Fibroblast of lung (primary cell): ENCODE measurements at regions not wholly inside any gene's neighbourhood (a gene's known extent, or its start where the extent isn't known, plus 50 kb on each side); places are given as distances from the start of the nearest gene placed in this dataset.

Experiments
- DNase-seq, 2 donors: peaks; one replicate each; pipeline versions ENCODE4 v3.0.0 to v3.0.0-alpha.2; 2010; ENCODE audit warnings: low read depth in 2 of 2
- H2AFZ ChIP-seq: 2 replicates; pipeline ENCODE4 v1.5.1; 2012; ENCODE audit warnings: low read length, control low read depth, inconsistent platforms
- H3K27ac ChIP-seq: 2 replicates; pipeline ENCODE4 v1.5.1; 2011; ENCODE audit warnings: low read length, control low read depth; ENCODE audit not compliant: insufficient read depth
- H3K27me3 ChIP-seq: 2 replicates; pipeline ENCODE4 v1.5.1; 2011; ENCODE audit warnings: mild to moderate bottlenecking, low read length; ENCODE audit not compliant: control insufficient read depth, insufficient read depth
- H3K36me3 ChIP-seq: 2 replicates; pipeline ENCODE4 v1.5.1; 2011; ENCODE audit warnings: low read length; ENCODE audit not compliant: control insufficient read depth, insufficient read depth
- H3K4me1 ChIP-seq: 2 replicates; pipeline ENCODE4 v1.5.1; 2011; ENCODE audit warnings: low read length; ENCODE audit not compliant: control insufficient read depth, insufficient read depth; ENCODE audit errors: extremely low read depth
- H3K4me2 ChIP-seq: 2 replicates; pipeline ENCODE4 v1.5.1; 2011; ENCODE audit warnings: low read length, control low read depth; ENCODE audit not compliant: insufficient read depth; ENCODE audit errors: extremely low read depth
- H3K4me3 ChIP-seq, 4 experiments: fragments of 200-600 bp in 1 of 4; sonication (generic) in 1 of 4; replicated peaks in 1 of 4; 2 replicates each; pipeline ENCODE4 v1.5.1; 2011 to 2016; ENCODE audit warnings: low read length in 4 of 4, low read depth in 3 of 4, mild to moderate bottlenecking in 3 of 4, control low read depth in 2 of 4, inconsistent platforms in 1 of 4, mixed read lengths in 1 of 4; ENCODE audit not compliant: insufficient read depth in 1 of 4; ENCODE audit errors: control extremely low read depth in 1 of 4
- H3K79me2 ChIP-seq: 2 replicates; pipeline ENCODE4 v1.5.1; 2012; ENCODE audit warnings: mild to moderate bottlenecking, low read length, inconsistent platforms; ENCODE audit not compliant: control insufficient read depth, insufficient read depth
- H3K9ac ChIP-seq: 2 replicates; pipeline ENCODE4 v1.5.1; 2011; ENCODE audit warnings: mild to moderate bottlenecking, low read length, control low read depth; ENCODE audit not compliant: insufficient read depth
- H3K9me3 ChIP-seq: 2 replicates; pipeline ENCODE4 v1.5.1; 2012; ENCODE audit warnings: low read depth, low read length; ENCODE audit not compliant: control insufficient read depth, insufficient read depth
- H4K20me1 ChIP-seq: 2 replicates; pipeline ENCODE4 v1.5.1; 2011; ENCODE audit warnings: low read length; ENCODE audit not compliant: control insufficient read depth, insufficient read depth; ENCODE audit errors: extremely low read depth
- EZH2 ChIP-seq: IDR thresholded peaks from 2 replicates; pipeline ENCODE4 v1.5.1; 2012; ENCODE audit warnings: low read length, control low read depth, mild to moderate bottlenecking; ENCODE audit errors: missing control alignments
- TF ChIP-seq, protein P1 (sequence below), 2 donors: IDR thresholded peaks in 1 of 2; conservative IDR thresholded peaks in 1 of 2; 1 replicate in 1 of 2; 2 replicates in 1 of 2; pipeline ENCODE4 v1.5.1; 2011 to 2012; ENCODE audit warnings: low read length in 2 of 2, control low read depth in 1 of 2, inconsistent platforms in 1 of 2, low read depth in 1 of 2, mild to moderate bottlenecking in 1 of 2

DNA sequence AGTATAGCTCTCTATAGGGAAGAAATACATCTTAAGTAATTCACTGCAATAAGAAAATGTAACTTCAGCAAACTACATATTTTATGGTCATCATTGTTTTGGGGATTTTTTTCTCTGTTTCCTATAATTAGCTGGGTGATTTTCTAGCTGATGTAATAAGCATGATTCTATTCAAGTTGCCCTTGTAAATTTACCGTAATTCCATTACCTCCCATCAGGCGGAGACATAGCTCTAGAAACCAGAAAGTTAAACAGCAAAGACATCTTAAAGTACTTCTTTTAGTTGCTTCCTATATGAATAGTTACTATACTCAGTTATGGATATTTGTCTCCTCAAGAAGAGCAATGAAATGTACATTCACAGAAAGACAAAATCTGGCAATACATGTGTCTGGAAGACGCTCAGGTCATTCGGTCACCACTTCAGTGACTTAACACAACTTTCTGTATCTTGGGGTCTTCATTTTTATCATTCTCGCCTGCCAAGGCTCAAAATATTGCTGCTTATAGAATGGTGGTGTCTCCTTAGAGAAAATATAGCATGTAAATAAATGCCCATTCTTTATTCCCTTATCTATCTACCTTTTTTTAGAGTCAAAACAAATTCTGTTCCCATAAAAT, 239.9 kb upstream of the ZC3H12C start:
- H4K20me1 ChIP-seq = no peaks in the 10 kb centered on the region
- TF ChIP-seq, protein P1, sequence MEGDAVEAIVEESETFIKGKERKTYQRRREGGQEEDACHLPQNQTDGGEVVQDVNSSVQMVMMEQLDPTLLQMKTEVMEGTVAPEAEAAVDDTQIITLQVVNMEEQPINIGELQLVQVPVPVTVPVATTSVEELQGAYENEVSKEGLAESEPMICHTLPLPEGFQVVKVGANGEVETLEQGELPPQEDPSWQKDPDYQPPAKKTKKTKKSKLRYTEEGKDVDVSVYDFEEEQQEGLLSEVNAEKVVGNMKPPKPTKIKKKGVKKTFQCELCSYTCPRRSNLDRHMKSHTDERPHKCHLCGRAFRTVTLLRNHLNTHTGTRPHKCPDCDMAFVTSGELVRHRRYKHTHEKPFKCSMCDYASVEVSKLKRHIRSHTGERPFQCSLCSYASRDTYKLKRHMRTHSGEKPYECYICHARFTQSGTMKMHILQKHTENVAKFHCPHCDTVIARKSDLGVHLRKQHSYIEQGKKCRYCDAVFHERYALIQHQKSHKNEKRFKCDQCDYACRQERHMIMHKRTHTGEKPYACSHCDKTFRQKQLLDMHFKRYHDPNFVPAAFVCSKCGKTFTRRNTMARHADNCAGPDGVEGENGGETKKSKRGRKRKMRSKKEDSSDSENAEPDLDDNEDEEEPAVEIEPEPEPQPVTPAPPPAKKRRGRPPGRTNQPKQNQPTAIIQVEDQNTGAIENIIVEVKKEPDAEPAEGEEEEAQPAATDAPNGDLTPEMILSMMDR (conservative IDR thresholded peaks at IDR 0.05 in 1 of 2, IDR thresholded peaks at IDR 0.05 in 1 of 2; ENCODE audit: low read depth in 1 of 2, low read length in 2 of 2) = peak; percentile 58 to 85
- no peak for TF ChIP-seq EZH2
- peak; percentile 73 to 91 for DNase-seq
- H2AFZ ChIP-seq = no peak overlapping the region
- no peaks in the 10 kb centered on the region for H3K4me1 ChIP-seq
- no peaks in the 10 kb centered on the region for H3K36me3 ChIP-seq
- H3K27ac ChIP-seq = no peak overlapping the region
- no peak overlapping the region for H3K9ac ChIP-seq
- H3K27me3 ChIP-seq = no peaks in the 10 kb centered on the region
- no peak overlapping the region for H3K4me3 ChIP-seq
- H3K4me2 ChIP-seq = no peak overlapping the region
- H3K79me2 ChIP-seq = no peaks in the 10 kb centered on the region
- no peaks in the 10 kb centered on the region for H3K9me3 ChIP-seq

DNA sequence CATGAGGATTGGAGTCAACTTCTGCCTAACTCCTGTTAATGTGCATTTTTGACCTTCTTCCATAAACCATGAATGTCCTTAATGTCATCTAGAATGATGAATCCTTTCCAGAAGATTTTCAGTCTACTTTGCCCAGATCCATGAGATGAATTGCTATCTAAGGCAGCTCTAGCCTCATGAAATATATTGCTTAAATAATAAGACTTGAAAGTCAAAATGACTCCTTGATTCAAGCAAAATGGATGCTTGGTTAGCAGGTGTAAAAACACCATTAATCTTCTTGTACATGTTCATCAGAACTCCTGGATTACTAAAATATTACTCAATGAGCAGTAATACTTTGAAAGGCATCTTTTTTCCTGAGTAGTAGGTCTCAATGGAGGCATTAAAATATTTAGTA, 238.5 kb upstream of the ZC3H12C start:
- H3K36me3 ChIP-seq = no peaks in the 10 kb centered on the region
- no peaks in the 10 kb centered on the region for H3K9me3 ChIP-seq
- no peak overlapping the region for H2AFZ ChIP-seq
- no peak overlapping the region for H3K4me2 ChIP-seq
- H3K9ac ChIP-seq = no peak overlapping the region
- H3K4me1 ChIP-seq = no peaks in the 10 kb centered on the region
- H4K20me1 ChIP-seq = no peaks in the 10 kb centered on the region
- no peak overlapping the region for H3K27ac ChIP-seq
- DNase-seq = peak in 1 of 2 donors; percentile 75
- H3K27me3 ChIP-seq = no peaks in the 10 kb centered on the region
- TF ChIP-seq EZH2 = no peak
- TF ChIP-seq, protein P1 (conservative IDR thresholded peaks at IDR 0.05 in 1 of 2, IDR thresholded peaks at IDR 0.05 in 1 of 2; ENCODE audit: low read depth in 1 of 2, low read length in 2 of 2) = no peak
- H3K4me3 ChIP-seq = no peak overlapping the region
- H3K79me2 ChIP-seq = no peaks in the 10 kb centered on the region

DNA sequence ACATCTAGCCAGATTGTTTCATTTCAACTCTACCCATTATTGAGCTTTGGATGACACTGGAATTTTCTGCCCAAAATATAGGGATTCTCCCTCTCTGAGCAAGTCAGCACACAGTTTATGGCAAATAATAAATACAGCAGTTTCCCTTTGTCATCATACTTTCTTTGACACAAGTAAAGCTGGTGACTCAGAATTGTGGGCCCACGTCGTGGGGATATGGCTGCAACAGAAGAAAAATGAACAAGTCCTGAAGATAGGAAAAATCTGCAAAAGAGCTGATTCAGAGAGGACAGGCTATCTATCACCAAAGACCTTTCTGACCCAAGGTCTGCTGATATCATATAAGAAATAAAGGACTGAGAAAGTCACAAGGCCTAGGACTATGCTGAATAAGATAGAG, 236.3 kb upstream of the ZC3H12C start:
- DNase-seq = peak in 1 of 2 donors; percentile 40
- Histone ChIP-seq H3K79me2 (no peaks in the 10 kb centered on the region), H3K4me1 (no peaks in the 10 kb centered on the region), H3K9ac (no peak overlapping the region), H4K20me1 (no peaks in the 10 kb centered on the region), H3K27ac (no peak overlapping the region), H2AFZ (no peak overlapping the region), H3K9me3 (no peaks in the 10 kb centered on the region), H3K36me3 (no peaks in the 10 kb centered on the region), H3K4me2 (no peak overlapping the region), H3K27me3 (no peaks in the 10 kb centered on the region), H3K4me3 (no peak overlapping the region)
- TF ChIP-seq, protein P1 (conservative IDR thresholded peaks at IDR 0.05 in 1 of 2, IDR thresholded peaks at IDR 0.05 in 1 of 2; ENCODE audit: low read depth in 1 of 2, low read length in 2 of 2) = no peak
- TF ChIP-seq EZH2 = no peak
